GM19324 (cell line): ENCODE measurements at regions not wholly inside any gene's neighbourhood (a gene's known extent, or its start where the extent isn't known, plus 50 kb on each side); places are given as distances from the start of the nearest gene placed in this dataset.
"Not testable (repeated sequence)": the region's sequence is repeated elsewhere in the genome, so short reads cannot be mapped to it uniquely, and the experiment has no call there.

Source experiments
- ATAC-seq: cut with Tn5 transposase; IDR thresholded peaks from one replicate; pipeline ENCODE4 v1.9.1; 2021; ENCODE audit warnings: mild to moderate bottlenecking, moderate library complexity; ENCODE audit not compliant: unreplicated experiment, low FRiP score

- ATAC-seq, result no peak
These were observed 234.2 kb downstream of the TOX3 start for GRCh38 chr16:52312716-52313115.

- ATAC-seq, result no peak
These were observed 237.2 kb downstream of the TOX3 start for GRCh38 chr16:52309446-52310416.

DNA sequence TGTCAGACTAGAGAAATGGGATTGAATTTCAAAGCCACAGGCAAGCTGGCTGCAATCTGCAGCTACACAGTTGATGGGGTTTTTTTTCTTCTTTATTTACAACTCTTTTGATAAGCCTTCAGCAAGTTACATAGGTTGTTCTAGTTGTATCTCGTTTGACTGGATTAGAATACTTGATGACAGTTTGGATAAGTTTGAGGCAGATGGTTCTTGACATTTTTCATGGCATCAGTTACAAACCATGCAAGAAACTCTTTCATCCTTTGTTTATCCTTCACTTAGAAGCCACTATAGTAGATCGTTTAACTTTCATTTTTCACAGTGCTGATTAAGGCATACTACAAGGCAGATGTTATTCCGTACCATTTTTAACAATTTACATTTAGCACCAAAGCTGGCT, 238.9 kb downstream of the TOX3 start:
- no peak for ATAC-seq

- no peak for ATAC-seq
These were observed 245.9 kb downstream of the TOX3 start for GRCh38 chr16:52301026-52301425.

DNA sequence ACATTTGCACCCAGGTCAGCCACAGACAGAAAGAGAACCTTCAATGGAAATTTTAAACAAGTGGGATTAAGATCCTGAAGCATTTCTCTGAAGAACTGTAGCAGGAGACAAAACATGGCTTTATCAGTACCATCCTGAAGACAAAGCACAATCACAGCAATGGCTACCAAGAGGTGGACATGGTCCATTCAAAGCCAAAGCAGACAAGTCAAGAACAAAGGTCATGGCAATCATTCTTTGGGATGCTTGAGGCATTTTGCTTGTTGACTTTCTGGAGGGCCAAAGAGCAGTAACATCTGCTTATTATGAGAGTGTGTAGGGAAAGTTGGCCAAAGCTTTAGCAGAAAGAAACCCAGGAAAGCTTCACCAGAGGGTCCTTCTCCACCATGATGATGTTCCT, 248.2 kb downstream of the TOX3 start:
- ATAC-seq, result no peak

DNA sequence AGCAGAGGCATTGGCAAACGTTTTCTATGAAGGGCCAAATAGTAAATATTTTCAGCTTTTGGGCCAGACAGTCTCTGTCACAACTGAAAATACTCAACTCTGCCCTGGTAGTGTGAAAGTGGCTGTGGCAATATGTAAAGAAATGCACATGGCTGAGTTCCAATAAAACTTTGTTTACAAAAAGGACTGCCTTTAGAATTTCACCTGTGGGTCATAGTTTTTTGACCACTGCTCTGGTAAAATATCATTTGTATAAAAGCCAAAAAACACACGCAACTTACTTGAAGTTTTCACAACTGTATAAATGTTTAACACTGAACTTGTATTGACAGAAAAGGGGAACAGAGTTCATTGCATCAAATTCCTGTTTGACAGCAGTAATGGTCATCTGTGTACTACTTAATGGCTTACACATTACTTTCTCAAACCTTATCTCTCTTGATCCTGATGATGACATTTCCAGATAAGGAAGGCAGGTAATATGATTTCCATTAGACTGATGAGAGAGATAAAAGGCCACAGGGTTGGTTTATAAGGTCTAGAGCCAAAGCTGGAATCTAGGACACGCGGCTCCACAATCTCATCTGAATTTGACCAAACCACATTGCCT, 250.1 kb downstream of the TOX3 start:
- not testable (repeated sequence) for ATAC-seq

DNA sequence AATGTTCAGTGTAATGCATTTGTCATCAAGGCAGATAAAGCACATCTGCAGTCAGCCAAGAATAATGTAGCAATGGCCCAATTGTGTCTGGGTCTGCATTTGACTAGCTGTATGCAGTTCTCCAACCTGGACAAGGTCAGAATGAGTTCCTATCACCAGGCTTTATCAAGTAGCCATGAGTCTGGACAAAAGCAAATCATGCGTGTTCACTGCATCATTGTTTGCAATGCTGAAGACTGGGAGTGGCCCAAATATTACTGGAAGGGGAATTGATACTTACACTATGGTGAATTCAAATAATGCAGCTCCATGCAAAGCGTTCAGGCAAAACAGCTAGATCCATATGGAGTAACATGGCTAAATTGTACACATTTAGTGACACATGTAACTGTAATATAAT, 250.9 kb downstream of the TOX3 start:
- ATAC-seq, result no peak

GRCh38 chr16:52294660-52295059, 252.3 kb downstream of the TOX3 start:
- ATAC-seq, result no peak

DNA sequence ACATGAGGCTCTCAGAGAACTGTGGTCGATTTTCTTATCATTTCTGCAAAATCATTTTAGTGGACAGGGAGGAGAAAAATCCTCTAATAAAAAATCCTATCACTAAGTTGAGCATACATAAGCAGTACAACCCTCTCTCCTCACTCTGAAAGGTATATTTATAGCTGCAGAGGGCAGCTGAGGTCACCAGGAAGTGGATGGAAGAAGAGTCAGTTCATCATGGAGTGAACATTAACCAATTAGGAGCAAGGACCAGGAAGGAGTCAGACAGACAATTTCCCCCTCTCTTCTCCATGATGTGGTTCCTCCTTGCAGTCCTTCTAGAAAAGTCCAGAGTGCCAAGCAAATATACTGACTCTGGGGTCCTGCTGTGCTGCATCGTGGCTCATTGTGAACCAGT, 253.7 kb downstream of the TOX3 start:
- ATAC-seq, result no peak

- ATAC-seq, result no peak
These were observed 263.2 kb downstream of the TOX3 start for GRCh38 chr16:52283584-52284375.

- no peak for ATAC-seq
These were observed 263.9 kb downstream of the TOX3 start for GRCh38 chr16:52283018-52283417.

DNA sequence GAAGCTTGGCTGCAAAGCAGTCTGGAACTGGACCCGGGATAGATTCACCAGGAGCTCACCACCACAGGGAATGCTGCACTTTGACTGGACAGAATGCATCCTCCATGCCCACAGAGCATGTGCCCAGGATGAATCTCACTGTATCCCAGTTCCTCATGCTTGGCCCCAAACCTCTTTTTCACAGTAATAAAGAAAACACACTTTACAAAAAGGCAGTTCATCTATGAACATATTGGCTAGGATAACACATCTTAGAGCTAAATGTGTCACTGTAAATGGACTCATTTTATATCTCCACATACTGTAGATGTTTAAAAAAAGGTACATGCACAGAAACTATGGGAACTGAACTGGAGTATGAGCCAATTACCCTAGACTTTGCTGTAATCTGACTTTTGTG, 266.9 kb downstream of the TOX3 start:
- no peak for ATAC-seq

DNA sequence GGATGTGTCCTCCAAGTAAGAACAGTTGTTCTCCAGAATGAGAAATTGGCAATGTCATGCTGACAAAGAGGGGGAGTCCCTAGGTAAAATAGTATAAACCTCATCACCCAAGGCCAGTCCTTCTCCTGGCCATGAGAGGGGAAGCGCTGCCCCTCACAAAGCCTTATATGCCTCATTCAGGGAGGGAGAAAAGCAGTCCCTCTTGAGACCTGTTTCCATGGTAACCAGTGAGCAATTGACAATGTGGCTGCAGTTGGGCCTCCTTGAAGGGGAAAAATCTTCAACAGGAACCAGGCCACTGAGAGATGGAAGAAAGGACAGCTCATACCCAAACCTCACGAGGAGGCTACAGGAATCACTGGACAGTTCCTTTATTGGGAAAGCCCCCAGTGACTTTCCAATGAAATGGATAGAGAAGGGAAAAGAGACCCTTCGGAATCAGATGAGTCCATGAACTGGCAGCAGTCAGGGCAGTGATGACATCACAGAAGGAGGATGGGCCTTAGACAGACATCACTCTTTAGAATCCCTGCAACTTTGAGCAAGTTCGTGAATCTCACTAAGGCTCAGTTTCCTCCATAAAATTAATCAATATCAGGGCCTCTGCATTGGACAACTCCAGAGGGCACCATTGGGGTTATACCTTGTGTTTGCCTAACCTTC, 275.7 kb downstream of the TOX3 start:
- no peak for ATAC-seq

- no peak for ATAC-seq
These were observed 281.5 kb downstream of the TOX3 start for GRCh38 chr16:52265446-52265861.

DNA sequence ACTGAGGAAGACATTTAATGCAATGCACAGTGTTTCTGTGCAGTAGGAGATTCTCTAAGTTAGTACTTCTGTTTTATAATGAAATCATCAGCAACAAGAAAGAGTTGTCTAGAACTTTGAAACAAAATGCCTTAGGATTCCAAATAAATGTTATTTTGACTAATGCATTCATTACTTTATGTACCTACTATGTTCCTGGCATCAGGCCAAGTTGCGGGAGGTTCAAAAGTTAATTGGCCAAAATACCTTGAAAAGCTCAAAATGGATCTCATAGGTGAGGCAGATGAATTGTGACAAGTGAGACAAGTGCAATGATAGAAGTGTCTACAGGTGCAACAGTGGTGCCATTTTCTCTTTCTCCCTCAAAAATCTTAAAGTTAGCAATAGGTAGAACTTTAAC, 289.4 kb downstream of the TOX3 start:
- no peak for ATAC-seq

DNA sequence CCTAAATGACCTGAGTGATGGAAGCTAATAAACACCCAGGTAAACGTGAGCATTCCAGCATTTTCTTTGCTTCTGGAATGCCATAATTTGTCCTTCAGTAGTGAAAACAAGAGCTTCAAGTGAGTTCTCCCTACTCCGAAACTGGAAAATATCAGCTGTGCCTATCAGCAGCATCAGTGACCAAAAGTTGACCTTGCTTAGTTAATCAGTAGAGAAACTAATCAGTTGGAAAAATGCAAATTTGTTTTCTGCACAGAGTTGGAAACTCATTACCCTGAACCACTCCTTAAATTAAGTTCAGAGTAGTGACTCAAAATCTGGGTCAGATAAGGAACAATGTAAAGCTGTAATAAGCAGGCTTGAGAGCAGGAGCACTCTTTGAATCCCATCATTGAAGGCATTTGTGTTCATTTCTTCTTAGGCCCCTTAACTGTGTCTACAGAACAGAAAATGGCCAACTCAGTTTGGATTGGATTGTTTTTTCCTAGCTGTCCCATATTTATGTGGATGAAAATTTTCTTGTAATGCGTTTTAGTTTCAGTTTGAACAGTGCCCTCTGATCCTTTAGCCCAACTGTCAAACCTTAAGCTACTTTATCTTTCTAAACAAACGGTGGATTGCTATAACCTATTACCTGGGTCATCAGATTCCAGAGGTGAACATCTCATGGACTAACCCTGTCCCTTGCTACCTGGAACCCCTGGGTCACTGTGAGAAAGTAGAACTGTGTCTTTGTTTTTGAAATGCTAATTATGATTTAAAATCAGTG, 290.4 kb downstream of the TOX3 start:
- ATAC-seq, result no peak

DNA sequence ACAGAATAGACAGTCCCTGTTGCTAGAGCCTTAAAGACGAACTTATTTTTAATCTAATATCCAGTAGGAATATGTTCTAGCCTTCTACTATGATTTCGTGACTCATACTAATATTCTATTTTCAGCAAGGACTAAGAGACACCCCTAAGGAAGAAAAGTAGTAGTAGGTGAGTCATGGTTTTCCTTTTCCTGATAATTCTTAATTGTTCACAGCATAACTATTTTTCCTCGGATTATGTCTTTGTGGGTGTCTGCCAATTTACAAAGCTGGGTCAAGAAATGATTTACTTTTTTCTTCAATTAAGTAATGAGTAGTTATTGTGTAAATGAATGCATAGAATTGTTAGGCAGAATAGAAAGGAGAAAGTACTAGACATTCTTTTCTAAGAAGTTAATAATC, 292.2 kb downstream of the TOX3 start:
- no peak for ATAC-seq

DNA sequence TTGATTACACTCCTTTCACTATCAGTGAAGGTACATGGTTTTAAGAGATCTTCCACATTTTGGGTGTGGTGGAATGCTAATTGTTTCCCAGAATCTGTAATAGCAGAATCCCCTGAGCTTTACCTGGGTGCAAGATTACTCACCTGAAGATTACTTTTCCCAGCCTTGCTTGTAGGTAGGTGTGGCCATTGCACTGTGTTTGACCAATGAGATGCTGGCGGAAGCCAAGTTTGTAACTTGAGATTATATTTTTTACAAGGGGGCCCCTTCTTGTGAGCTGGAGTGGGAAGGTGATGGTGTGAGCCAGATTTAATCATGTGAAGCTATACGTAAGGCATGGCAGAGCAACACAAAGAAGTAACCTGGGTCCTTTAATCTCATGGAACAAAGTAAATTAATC, 294.3 kb downstream of the TOX3 start:
- no peak for ATAC-seq

DNA sequence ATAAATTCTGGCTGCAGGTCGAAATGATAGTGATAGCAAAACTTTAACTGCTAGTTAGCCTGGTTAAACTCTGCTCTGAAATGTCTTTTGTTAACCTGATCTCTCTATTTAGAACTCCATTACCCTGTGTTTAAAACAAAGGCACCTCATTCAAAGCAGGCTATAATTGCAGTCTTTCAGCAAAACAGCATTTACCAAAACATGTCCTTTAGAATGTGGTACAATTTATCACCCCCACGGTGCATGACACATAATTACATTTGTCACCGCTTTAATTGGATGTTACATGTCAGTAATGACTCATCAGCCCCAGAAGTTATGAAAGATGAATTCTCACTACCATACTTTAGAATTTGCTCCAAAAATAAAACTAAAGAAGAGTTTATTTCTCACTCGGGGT, 295.4 kb downstream of the TOX3 start:
- ATAC-seq, result no peak

DNA sequence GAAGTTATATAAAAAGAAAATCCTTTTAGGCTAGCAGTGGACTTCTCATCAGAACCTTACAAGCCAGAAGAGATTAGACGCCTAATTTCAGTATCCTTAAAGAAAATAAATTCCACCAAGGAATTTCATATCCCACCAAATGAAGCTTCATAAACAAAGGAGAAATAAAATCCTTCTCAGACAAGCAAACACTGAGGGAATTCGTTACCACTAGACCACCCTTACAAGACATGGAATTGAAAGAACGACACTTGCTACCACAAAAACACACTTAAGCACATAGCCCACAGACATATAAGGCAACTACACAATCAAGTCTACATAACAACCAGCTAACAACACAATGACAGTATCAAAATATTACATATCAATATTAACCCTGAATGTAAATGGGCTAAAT, 299.2 kb downstream of the TOX3 start:
- ATAC-seq, result no peak
